Keratinocyte (primary cell): ENCODE measurements at regions not wholly inside any gene's neighbourhood (a gene's known extent, or its start where the extent isn't known, plus 50 kb on each side); places are given as distances from the start of the nearest gene placed in this dataset.

ENCODE experiments used
- CTCF ChIP-seq, 3 experiments: IDR thresholded peaks in 1 of 3; conservative IDR thresholded peaks in 1 of 3; optimal IDR thresholded peaks in 1 of 3; 2 replicates in 2 of 3; 3 replicates in 1 of 3; pipeline versions ENCODE3 to v1.5.1; 2011; ENCODE audit warnings: low read length in 3 of 3, mild to moderate bottlenecking in 3 of 3, moderate library complexity in 2 of 3, control low read depth in 1 of 3, inconsistent platforms in 1 of 3; ENCODE audit not compliant: insufficient read depth in 2 of 3; ENCODE audit errors: extremely low read depth in 1 of 3
- EZH2 ChIP-seq: IDR thresholded peaks from one replicate; pipeline ENCODE4 v1.6.1; 2012; ENCODE audit warnings: inconsistent platforms, mild to moderate bottlenecking, low read length, moderate library complexity

DNA sequence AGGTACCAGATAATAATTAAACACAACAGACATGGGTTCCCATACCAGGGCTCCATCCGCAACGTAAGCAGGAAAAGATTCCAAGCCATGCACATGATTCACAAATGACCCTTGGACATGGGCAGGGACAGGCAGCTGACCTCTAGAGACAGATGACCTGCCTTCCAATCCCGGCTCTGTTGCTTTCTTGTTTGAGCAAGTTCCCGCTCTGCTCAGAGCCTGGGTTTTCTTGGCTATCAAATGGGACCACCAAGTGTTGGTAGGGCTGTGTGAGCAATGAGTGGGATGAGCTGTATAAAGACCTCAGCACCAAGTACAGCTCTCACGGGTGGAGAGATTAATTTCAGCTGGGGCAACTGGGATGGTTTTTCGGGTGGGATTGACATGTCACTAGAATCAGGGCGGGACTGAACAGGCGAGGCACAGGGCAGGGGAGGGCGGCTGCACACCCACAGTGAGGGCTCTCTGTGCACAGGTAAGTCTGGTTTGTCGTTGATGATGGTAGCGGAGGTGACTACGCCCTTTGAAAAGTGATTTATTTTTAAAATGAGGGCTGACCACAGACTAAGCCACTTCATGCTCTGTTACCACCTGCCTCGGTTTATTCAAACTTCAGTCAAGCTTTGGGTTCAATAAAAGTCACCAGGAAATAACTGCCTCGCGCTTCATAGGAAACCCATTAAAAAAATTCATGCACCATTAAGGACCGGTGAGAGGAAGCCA is 57.5 kb upstream of the IFFO2 start:
- TF ChIP-seq EZH2 (no peak), CTCF (optimal IDR thresholded peaks at IDR 0.05 in 1 of 3, IDR thresholded peaks at IDR 0.05 in 1 of 3, conservative IDR thresholded peaks at IDR 0.05 in 1 of 3; ENCODE audit: extremely low read depth in 1 of 3, insufficient read depth in 2 of 3, low read length in 3 of 3) (no peak)
